Activated T-helper 1 cell treated with anti-CD3 and anti-CD28 coated beads, Interleukin-12 subunit alpha, Interleukin-12 subunit beta, Interleukin-2, Interleukin-4 antibody, amounts not matched to agents 30 ng/mL and 10 ng/mL and 1 ng/mL, durations not matched to agents 14 hours and 24 hours and 36 hours (primary cell): ENCODE measurements at regions not wholly inside any gene's neighbourhood (a gene's known extent, or its start where the extent isn't known, plus 50 kb on each side); places are given as distances from the start of the nearest gene placed in this dataset.

Source experiments
- DNase-seq: peaks from one replicate; pipeline ENCODE4 v3.0.0; 2021; ENCODE audit warnings: low spot score
- H3K27ac Mint-ChIP-seq: one replicate; pipeline ENCODE4 v1.8.0; 2021; ENCODE audit warnings: mild to moderate bottlenecking, mixed read lengths
- H3K27me3 Mint-ChIP-seq: one replicate; pipeline ENCODE4 v1.8.0; 2022; ENCODE audit warnings: mild to moderate bottlenecking, moderate library complexity, mixed read lengths; ENCODE audit not compliant: insufficient read depth
- H3K36me3 Mint-ChIP-seq: one replicate; pipeline ENCODE4 v1.8.0; 2021; ENCODE audit warnings: low read depth, mixed read lengths
- H3K4me1 Mint-ChIP-seq: one replicate; pipeline ENCODE4 v1.8.0; 2021; ENCODE audit warnings: low read depth, mixed read lengths
- H3K4me3 Mint-ChIP-seq: one replicate; pipeline ENCODE4 v1.8.0; 2021; ENCODE audit warnings: mild to moderate bottlenecking, moderate library complexity, mixed read lengths
- H3K9me3 Mint-ChIP-seq: one replicate; pipeline ENCODE4 v1.8.0; 2021; ENCODE audit warnings: mixed read lengths
- intact Hi-C: fragments of 100-400 bp; cut with micrococcal nuclease; formaldehyde crosslinking; loops from one replicate; pipeline ENCODE4 v1.15.1; 2024

DNA sequence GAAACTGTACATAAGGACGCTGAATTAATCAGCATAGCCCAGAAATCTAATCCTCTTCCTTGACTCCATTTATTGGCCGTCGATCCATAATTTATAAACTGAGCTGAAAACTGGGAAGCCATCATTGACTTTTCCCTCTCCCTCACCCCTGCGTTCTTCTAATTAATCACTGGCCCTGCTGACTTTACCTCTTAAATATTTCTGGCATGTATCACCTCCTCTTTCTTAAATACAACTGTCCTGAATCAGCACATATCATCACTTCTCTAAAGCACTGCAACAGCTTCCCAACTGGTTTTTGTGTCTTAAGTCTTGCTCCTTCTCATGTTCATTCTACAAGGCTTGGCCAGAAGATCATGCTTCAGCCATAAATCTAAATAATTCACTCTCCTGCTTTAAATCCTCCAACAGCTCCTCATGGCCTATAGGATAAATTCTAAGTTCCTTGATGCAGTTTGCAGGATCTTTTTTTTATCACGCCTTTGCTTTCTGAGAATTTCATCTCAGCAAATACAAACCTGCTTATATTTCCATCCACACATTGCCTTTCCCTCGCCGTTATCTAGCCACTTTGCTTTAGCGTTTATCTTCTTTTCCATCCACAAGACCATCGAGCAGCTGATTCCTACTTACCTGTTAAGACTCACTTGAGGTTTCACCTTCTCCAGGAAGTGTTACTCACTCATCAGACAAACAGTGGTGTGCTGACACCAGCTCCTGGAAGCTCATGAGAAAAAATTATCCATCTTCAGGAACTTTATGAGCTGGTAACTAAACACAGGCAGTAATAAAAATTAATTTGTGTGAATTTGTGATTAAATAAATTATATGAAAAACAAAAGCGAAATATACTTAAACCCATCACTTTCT, 295.6 kb upstream of the FLRT2 start:
- H3K27ac Mint-ChIP-seq: no peak overlapping the region
- H3K4me3 Mint-ChIP-seq: no peak overlapping the region
- intact Hi-C loops: no loop called here
- no peaks in the 10 kb centered on the region for H3K27me3 Mint-ChIP-seq
- peaks cover 15% of the 10 kb centered on the region for H3K9me3 Mint-ChIP-seq
- no peaks in the 10 kb centered on the region for H3K36me3 Mint-ChIP-seq
- DNase-seq: no peak
- H3K4me1 Mint-ChIP-seq: no peaks in the 10 kb centered on the region

GRCh38 chr14:85235868-85236267, 294.1 kb upstream of the FLRT2 start:
- no peak overlapping the region for H3K27ac Mint-ChIP-seq
- H3K9me3 Mint-ChIP-seq: peaks cover 12% of the 10 kb centered on the region
- DNase-seq: no peak
- H3K36me3 Mint-ChIP-seq: no peaks in the 10 kb centered on the region
- no peak overlapping the region for H3K4me3 Mint-ChIP-seq
- H3K27me3 Mint-ChIP-seq: no peaks in the 10 kb centered on the region
- no peaks in the 10 kb centered on the region for H3K4me1 Mint-ChIP-seq
- intact Hi-C loops: no loop called here

GRCh38 chr14:85236296-85236695, 293.6 kb upstream of the FLRT2 start:
- no peak overlapping the region for H3K27ac Mint-ChIP-seq
- DNase-seq: no peak
- H3K36me3 Mint-ChIP-seq: no peaks in the 10 kb centered on the region
- H3K4me1 Mint-ChIP-seq: no peaks in the 10 kb centered on the region
- peaks cover 10% of the 10 kb centered on the region for H3K9me3 Mint-ChIP-seq
- H3K4me3 Mint-ChIP-seq: no peak overlapping the region
- no peaks in the 10 kb centered on the region for H3K27me3 Mint-ChIP-seq
- intact Hi-C loops: no loop called here

DNA sequence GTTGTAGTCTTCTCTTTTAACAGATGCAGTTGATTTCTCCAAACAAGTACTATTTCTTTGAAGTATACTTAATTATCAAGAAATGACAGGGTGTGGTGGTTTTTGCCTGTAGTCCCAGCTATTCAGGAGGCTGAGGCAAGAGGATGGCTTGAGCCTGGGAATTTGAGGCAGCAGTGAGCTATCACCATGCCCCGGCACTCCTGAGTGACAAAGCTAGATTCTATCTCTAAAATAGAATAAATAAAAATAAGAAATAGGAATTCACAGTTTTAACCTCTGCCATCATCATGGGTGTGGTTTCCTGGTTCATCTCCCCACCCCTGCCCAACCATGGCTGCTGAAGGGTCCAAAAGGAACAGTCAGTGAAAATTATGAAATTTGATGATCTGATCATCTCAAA, 290.2 kb upstream of the FLRT2 start:
- H3K27me3 Mint-ChIP-seq: no peaks in the 10 kb centered on the region
- no peak overlapping the region for H3K27ac Mint-ChIP-seq
- intact Hi-C loops: no loop called here
- DNase-seq: no peak
- no peak overlapping the region for H3K4me3 Mint-ChIP-seq
- no peaks in the 10 kb centered on the region for H3K4me1 Mint-ChIP-seq
- no peaks in the 10 kb centered on the region for H3K9me3 Mint-ChIP-seq
- H3K36me3 Mint-ChIP-seq: no peaks in the 10 kb centered on the region

- no peak overlapping the region for H3K27ac Mint-ChIP-seq
- intact Hi-C loops: no loop called here
- no peaks in the 10 kb centered on the region for H3K4me1 Mint-ChIP-seq
- no peak for DNase-seq
- H3K4me3 Mint-ChIP-seq: no peak overlapping the region
- H3K9me3 Mint-ChIP-seq: no peaks in the 10 kb centered on the region
- H3K27me3 Mint-ChIP-seq: no peaks in the 10 kb centered on the region
- H3K36me3 Mint-ChIP-seq: no peaks in the 10 kb centered on the region
These were observed 288.7 kb upstream of the FLRT2 start for GRCh38 chr14:85241022-85241855.

DNA sequence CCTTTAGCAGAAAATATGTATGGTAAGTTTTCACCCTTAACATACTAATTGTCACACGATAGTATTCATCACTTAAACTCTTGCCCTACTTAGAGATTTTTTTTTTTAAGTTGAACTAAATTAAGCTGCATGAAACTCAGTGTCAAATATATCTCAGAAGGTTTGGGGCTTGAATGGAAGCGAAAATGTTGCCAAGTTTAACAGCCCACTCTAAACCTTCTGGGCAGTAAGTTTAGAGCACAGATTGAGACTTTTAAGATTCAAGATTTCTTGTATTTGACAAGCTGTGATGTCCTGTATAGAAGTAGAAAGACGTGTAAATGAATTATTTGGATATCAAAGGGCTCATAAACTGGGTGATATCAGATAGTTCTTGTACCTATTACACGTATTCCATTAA, 287.3 kb upstream of the FLRT2 start:
- no peak for DNase-seq
- Mint-ChIP-seq H3K27me3 (no peaks in the 10 kb centered on the region), H3K4me3 (no peak overlapping the region), H3K36me3 (no peaks in the 10 kb centered on the region), H3K27ac (no peak overlapping the region), H3K9me3 (peaks cover 2% of the 10 kb centered on the region), H3K4me1 (no peaks in the 10 kb centered on the region)
- intact Hi-C loops: no loop called here

DNA sequence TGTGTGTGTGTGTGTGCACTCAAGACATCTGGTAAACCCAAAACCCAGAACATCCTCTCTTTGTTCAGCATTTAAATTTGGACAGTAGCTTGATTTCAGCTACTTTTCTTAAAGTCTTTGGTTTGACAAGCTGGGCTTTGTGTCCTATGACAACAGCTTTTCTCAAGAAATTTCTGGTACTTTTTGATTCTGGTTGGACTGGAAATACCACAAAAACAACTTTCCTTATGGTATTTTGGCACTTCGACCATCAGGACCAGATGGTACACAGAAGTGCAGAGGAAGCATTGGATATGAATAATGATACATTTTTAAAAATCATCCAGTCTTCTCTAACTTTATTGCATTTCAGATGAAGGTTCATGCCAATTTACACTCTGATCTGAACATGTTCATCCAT, 286.6 kb upstream of the FLRT2 start:
- no peaks in the 10 kb centered on the region for H3K36me3 Mint-ChIP-seq
- H3K27me3 Mint-ChIP-seq: no peaks in the 10 kb centered on the region
- intact Hi-C loops: no loop called here
- H3K4me3 Mint-ChIP-seq: no peak overlapping the region
- H3K27ac Mint-ChIP-seq: no peak overlapping the region
- H3K9me3 Mint-ChIP-seq: peaks cover 9% of the 10 kb centered on the region
- H3K4me1 Mint-ChIP-seq: no peaks in the 10 kb centered on the region
- DNase-seq: no peak

- intact Hi-C loops: no loop called here
- peaks cover 22% of the 10 kb centered on the region for H3K9me3 Mint-ChIP-seq
These were observed 282.9 kb upstream of the FLRT2 start for GRCh38 chr14:85247071-85247470.

GRCh38 chr14:85248881-85249635, 280.9 kb upstream of the FLRT2 start:
- Mint-ChIP-seq H3K9me3 (peaks cover 22% of the 10 kb centered on the region), H3K4me3 (no peak overlapping the region), H3K27ac (no peak overlapping the region), H3K36me3 (no peaks in the 10 kb centered on the region), H3K27me3 (no peaks in the 10 kb centered on the region), H3K4me1 (no peaks in the 10 kb centered on the region)
- intact Hi-C loops: no loop called here
- DNase-seq: no peak

More at GRCh38 chr14:85247071-85247470, 282.9 kb upstream of the FLRT2 start:
- Mint-ChIP-seq H3K4me3 (no peak overlapping the region), H3K27ac (no peak overlapping the region), H3K36me3 (no peaks in the 10 kb centered on the region), H3K27me3 (no peaks in the 10 kb centered on the region), H3K4me1 (no peaks in the 10 kb centered on the region)
- DNase-seq: no peak

- H3K4me3 Mint-ChIP-seq: no peak overlapping the region
- no peaks in the 10 kb centered on the region for H3K4me1 Mint-ChIP-seq
- H3K36me3 Mint-ChIP-seq: no peaks in the 10 kb centered on the region
- intact Hi-C loops: no loop called here
- H3K27me3 Mint-ChIP-seq: no peaks in the 10 kb centered on the region
- H3K27ac Mint-ChIP-seq: no peak overlapping the region
- peaks cover 22% of the 10 kb centered on the region for H3K9me3 Mint-ChIP-seq
- DNase-seq: no peak
These were observed 279.3 kb upstream of the FLRT2 start for GRCh38 chr14:85250414-85251189.

- intact Hi-C loops: no loop called here
- Mint-ChIP-seq H3K27me3 (no peaks in the 10 kb centered on the region), H3K9me3 (peaks cover 19% of the 10 kb centered on the region), H3K4me3 (no peak overlapping the region), H3K27ac (no peak overlapping the region), H3K36me3 (no peaks in the 10 kb centered on the region), H3K4me1 (no peaks in the 10 kb centered on the region)
- no peak for DNase-seq
These were observed 277.9 kb upstream of the FLRT2 start for GRCh38 chr14:85252011-85252410.

GRCh38 chr14:85254711-85255110, 275.2 kb upstream of the FLRT2 start:
- H3K27me3 Mint-ChIP-seq: no peaks in the 10 kb centered on the region
- H3K36me3 Mint-ChIP-seq: no peaks in the 10 kb centered on the region
- no peak for DNase-seq
- peaks cover 6% of the 10 kb centered on the region for H3K9me3 Mint-ChIP-seq
- intact Hi-C loops: no loop called here
- no peaks in the 10 kb centered on the region for H3K4me1 Mint-ChIP-seq
- no peak overlapping the region for H3K4me3 Mint-ChIP-seq
- no peak overlapping the region for H3K27ac Mint-ChIP-seq
